ENCODE measurements at regions not wholly inside any gene's neighbourhood (a gene's known extent, or its start where the extent isn't known, plus 50 kb on each side); places are given as distances from the start of the nearest gene placed in this dataset.

- H3K4me2 ChIP-seq: no peak overlapping the region
- no peaks in the 10 kb centered on the region for H3K9me3 ChIP-seq (ENCODE audit: low read depth)
- no peak overlapping the region for H2AFZ ChIP-seq
- H3K79me2 ChIP-seq: no peaks in the 10 kb centered on the region
- no peak overlapping the region for H3K4me3 ChIP-seq
- no peaks in the 10 kb centered on the region for H3K9me2 ChIP-seq (replicated peaks; ENCODE audit: insufficient read depth)
- H3K27ac ChIP-seq: no peak overlapping the region
- 86% methylated on average over 1 of the region's 1 CpG for WGBS (ENCODE audit: low lambda C conversion rate, missing lambda C conversion rate)
- H3K27me3 ChIP-seq: no peaks in the 10 kb centered on the region
- no peaks in the 10 kb centered on the region for H4K20me1 ChIP-seq (ENCODE audit: insufficient read depth, poor library complexity, severe bottlenecking)
- no peaks in the 10 kb centered on the region for H3K36me3 ChIP-seq (replicated peaks; ENCODE audit: insufficient read depth, low read depth)
- no peak for DNase-seq (ENCODE audit: low spot score)
- no peak for TF ChIP-seq EZH2phosphoT487 (IDR thresholded peaks at IDR 0.05; ENCODE audit: low read depth, severe bottlenecking, unreplicated experiment)
- TF ChIP-seq EZH2 (IDR thresholded peaks at IDR 0.05; ENCODE audit: borderline replicate concordance): no peak
- no peak for TF ChIP-seq CTCF (IDR thresholded peaks at IDR 0.05; ENCODE audit: poor library complexity)
- no peaks in the 10 kb centered on the region for H3K4me1 ChIP-seq (ENCODE audit: insufficient read depth)
These were observed 1865.4 kb downstream of the MAT2B start for GRCh38 chr5:165370794-165371193.

DNA sequence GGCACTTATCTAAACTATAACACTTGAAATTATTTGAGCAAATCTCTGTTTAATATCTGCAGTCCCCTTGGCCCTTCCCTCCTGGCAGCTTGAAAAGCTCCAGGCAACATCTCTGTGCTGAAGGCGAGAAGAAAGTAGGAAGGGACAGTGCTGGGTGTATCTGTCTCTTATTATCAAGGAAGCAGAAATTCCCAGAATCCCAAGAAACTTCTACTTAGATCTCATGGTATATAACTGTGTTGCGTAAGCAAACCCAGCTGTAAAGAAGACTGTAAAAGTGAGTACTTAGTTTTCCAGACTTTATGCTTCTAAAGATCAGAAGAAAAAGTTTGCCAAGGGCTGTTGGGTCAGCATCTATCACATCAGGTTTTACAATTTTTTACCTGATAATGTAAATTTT, 1869.8 kb downstream of the MAT2B start:
- 50% methylated on average over 2 of the region's 2 CpGs for WGBS (ENCODE audit: low lambda C conversion rate, missing lambda C conversion rate)
- no peak overlapping the region for H3K4me2 ChIP-seq
- H3K36me3 ChIP-seq (replicated peaks; ENCODE audit: insufficient read depth, low read depth): no peaks in the 10 kb centered on the region
- H3K9me3 ChIP-seq (ENCODE audit: low read depth): no peaks in the 10 kb centered on the region
- H3K27me3 ChIP-seq: no peaks in the 10 kb centered on the region
- H3K4me1 ChIP-seq (ENCODE audit: insufficient read depth): no peaks in the 10 kb centered on the region
- no peak overlapping the region for H2AFZ ChIP-seq
- H4K20me1 ChIP-seq (ENCODE audit: insufficient read depth, poor library complexity, severe bottlenecking): no peaks in the 10 kb centered on the region
- H3K4me3 ChIP-seq: no peak overlapping the region
- TF ChIP-seq EZH2phosphoT487 (IDR thresholded peaks at IDR 0.05; ENCODE audit: low read depth, severe bottlenecking, unreplicated experiment): no peak
- TF ChIP-seq CTCF (IDR thresholded peaks at IDR 0.05; ENCODE audit: poor library complexity): no peak
- TF ChIP-seq EZH2 (IDR thresholded peaks at IDR 0.05; ENCODE audit: borderline replicate concordance): no peak
- H3K79me2 ChIP-seq: no peaks in the 10 kb centered on the region
- peak; percentile 4 for DNase-seq (ENCODE audit: low spot score)
- H3K9me2 ChIP-seq (replicated peaks; ENCODE audit: insufficient read depth): no peaks in the 10 kb centered on the region
- no peak overlapping the region for H3K27ac ChIP-seq

DNA sequence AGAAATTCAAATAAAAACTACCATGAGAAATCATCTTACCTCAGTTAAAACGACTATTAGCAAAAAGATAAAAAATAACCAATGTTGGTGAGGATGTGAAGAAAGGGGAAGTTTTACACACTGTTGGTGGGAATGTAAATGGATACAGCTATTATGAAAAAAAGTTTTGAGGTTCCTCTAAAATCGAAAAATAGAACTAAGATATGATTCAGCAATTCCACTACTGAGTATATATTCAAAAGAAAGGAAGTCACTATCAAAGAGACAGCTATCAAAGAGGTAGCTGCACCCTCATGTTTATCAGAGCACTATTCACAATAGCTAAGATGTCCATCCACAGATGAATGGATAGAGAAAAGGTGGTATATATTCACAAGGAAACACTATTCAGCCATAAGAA, 1888.4 kb downstream of the MAT2B start:
- Histone ChIP-seq H3K4me1 (ENCODE audit: insufficient read depth) (no peaks in the 10 kb centered on the region), H4K20me1 (ENCODE audit: insufficient read depth, poor library complexity, severe bottlenecking) (no peaks in the 10 kb centered on the region), H3K4me2 (no peak overlapping the region), H3K79me2 (no peaks in the 10 kb centered on the region), H3K36me3 (replicated peaks; ENCODE audit: insufficient read depth, low read depth) (no peaks in the 10 kb centered on the region), H3K9me2 (replicated peaks; ENCODE audit: insufficient read depth) (no peaks in the 10 kb centered on the region), H3K27ac (no peak overlapping the region), H3K27me3 (no peaks in the 10 kb centered on the region), H3K4me3 (no peak overlapping the region), H2AFZ (no peak overlapping the region), H3K9me3 (ENCODE audit: low read depth) (no peaks in the 10 kb centered on the region)
- WGBS (ENCODE audit: low lambda C conversion rate, missing lambda C conversion rate): 82% methylated on average over 2 of the region's 2 CpGs
- TF ChIP-seq CTCF (IDR thresholded peaks at IDR 0.05; ENCODE audit: poor library complexity) (no peak), EZH2phosphoT487 (IDR thresholded peaks at IDR 0.05; ENCODE audit: low read depth, severe bottlenecking, unreplicated experiment) (no peak), EZH2 (IDR thresholded peaks at IDR 0.05; ENCODE audit: borderline replicate concordance) (no peak)
- DNase-seq (ENCODE audit: low spot score): no peak

DNA sequence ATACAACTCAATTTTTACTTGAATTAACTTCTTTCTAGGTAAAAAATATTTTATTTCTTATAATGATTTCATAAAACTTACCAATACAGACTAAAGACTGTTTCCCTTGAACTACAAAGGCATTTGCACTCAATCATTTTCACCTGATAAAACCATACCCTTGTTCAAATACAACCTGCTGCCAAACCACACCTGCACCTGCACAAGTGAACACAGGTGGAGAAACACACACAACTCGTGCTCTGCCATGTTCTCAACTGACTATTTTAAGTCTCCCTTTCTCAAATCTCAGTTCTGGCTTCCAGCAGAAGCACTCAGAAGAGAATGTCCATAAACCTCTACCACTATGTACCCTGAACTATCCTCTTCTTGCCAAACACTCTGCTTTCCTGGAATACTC, 1892.1 kb downstream of the MAT2B start:
- Histone ChIP-seq H3K4me3 (no peak overlapping the region), H3K27me3 (no peaks in the 10 kb centered on the region), H3K4me1 (ENCODE audit: insufficient read depth) (no peaks in the 10 kb centered on the region), H3K4me2 (no peak overlapping the region), H4K20me1 (ENCODE audit: insufficient read depth, poor library complexity, severe bottlenecking) (no peaks in the 10 kb centered on the region), H2AFZ (no peak overlapping the region), H3K9me2 (replicated peaks; ENCODE audit: insufficient read depth) (no peaks in the 10 kb centered on the region), H3K27ac (no peak overlapping the region), H3K9me3 (ENCODE audit: low read depth) (no peaks in the 10 kb centered on the region), H3K79me2 (no peaks in the 10 kb centered on the region), H3K36me3 (replicated peaks; ENCODE audit: insufficient read depth, low read depth) (no peaks in the 10 kb centered on the region)
- DNase-seq (ENCODE audit: low spot score): no peak
- no peak for TF ChIP-seq EZH2phosphoT487 (IDR thresholded peaks at IDR 0.05; ENCODE audit: low read depth, severe bottlenecking, unreplicated experiment)
- no peak for TF ChIP-seq EZH2 (IDR thresholded peaks at IDR 0.05; ENCODE audit: borderline replicate concordance)
- TF ChIP-seq CTCF (IDR thresholded peaks at IDR 0.05; ENCODE audit: poor library complexity): no peak
- WGBS (ENCODE audit: low lambda C conversion rate, missing lambda C conversion rate): 59% methylated on average over 1 of the region's 1 CpG

Data from hepatocyte (in vitro differentiated cells).